Superior temporal gyrus (tissue), 1 donor: ENCODE measurements at regions not wholly inside any gene's neighbourhood (a gene's known extent, or its start where the extent isn't known, plus 50 kb on each side); places are given as distances from the start of the nearest gene placed in this dataset.

ENCODE experiments used
- DNase-seq: peaks from one replicate; pipeline ENCODE4 v3.0.0-alpha.2; 2016; ENCODE audit errors: extremely low spot score

DNA sequence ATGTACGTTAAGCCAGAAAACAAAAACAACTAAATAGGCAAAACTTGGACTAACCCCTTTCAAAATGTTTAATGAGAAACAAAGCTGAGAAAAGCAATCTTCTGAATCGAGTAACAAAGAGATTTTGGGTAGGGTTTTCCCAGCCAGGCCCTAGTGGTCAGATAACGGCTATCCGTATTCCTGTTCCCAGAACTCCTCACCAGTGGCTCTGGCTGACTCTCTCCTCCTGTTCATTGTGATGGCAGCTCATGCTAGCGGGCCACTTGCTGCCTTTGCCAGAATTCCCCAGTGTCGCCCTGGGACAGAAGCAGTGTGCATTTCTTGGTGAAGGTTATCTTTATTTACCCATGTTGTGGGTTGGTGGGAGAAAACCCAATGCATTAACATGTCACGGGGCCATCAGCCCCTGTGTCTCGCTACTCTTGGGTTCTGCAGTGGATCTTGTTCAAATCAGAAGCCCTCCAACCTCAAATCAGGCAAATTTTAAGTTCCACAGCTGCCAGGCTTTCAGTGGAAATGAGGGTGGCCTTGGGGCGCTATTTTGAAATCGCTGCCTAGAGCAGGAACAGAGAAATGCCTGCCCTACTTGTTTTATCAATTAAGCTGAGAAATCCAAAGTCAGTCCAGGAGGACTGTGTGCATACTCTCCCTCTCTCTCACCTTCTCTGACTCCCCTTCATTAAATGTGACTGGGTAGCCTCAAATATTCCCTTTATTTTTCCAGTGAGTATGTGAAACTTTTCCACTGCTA, 164.5 kb upstream of the NPVF start:
- no peak for DNase-seq

GRCh38 chr7:25395976-25396375, 167.7 kb upstream of the NPVF start:
- no peak for DNase-seq

DNA sequence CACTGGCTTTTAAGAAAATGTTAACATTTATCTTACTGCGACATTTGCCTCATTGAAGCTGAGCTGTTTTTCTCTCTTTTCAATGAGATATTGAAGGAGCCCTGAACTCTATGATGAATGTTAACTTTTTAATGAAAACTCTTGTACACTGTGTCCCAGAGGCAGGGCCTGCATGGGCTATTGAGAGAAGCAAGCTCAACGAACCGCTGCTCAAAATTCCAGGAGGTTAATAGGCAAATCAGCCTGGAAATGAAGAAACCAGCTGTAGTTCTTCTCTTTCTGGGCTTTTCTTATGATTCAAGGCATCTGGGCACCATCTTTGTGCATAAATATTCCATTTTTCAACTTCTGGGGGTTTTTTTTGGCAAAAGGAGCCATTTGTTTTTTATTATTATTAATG, 168.4 kb upstream of the NPVF start:
- DNase-seq, result no peak

GRCh38 chr7:25398418-25398817, 170.1 kb upstream of the NPVF start:
- no peak for DNase-seq

- no peak for DNase-seq
Observed at GRCh38 chr7:25399000-25399750, 170.9 kb upstream of the NPVF start.

DNA sequence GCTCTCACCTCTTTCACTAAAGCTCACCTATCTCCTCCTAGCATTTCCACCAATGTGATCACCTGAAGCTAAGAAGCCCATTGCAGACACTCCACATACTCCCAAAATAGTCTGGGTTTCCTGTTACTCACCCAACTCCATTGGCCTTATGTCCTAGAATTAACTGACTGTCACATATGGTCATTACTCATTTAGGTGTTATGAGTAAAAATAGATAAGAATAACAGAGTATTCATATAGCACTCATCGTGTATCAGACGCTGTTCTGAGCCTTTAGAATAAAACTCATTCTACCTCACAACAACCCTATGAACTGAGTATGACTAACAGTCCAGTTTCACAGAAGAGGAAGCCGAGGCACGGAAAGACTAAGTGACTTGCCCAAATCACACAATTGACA, 174.2 kb upstream of the NPVF start:
- no peak for DNase-seq

DNA sequence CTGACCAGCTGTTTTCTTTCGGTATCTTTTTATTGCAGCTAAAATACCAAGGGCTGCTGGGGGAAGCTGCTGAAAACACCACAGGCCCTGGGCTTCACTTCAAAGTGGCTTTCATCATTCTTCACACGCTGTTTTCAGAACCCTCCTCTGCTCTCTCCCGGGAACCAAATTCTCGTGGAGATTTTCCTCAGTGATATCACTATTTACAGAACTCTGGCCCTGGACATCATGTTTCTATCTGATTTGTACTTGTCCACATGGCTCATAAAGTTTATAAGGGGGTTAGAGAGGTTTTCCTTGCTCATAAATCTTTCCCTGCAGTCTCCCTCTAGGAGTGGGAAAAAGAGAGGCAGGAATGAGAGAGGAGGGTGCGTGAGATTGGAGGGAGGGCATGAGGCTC, 177.4 kb upstream of the NPVF start:
- no peak for DNase-seq

DNA sequence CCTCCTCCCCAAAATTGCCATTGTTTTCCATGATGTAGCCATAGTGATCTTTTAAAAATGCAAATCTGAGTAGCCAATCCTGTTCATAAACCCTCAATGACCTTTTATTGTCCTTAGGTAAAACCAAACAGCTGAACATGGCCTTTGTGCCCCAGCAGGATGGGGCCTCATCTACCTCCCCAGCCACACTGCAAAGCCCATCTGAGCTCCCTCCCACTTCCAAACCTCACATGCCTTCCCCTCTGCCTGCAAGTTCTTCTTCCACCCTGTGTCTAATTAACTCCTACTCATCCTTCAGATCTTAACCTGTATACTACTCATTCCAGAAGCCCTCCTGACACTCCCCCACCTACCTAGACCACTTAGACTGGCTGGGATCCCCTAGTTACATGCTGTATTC, 178.8 kb upstream of the NPVF start:
- DNase-seq, result no peak

GRCh38 chr7:25408012-25408687, 179.9 kb upstream of the NPVF start:
- DNase-seq, result no peak

DNA sequence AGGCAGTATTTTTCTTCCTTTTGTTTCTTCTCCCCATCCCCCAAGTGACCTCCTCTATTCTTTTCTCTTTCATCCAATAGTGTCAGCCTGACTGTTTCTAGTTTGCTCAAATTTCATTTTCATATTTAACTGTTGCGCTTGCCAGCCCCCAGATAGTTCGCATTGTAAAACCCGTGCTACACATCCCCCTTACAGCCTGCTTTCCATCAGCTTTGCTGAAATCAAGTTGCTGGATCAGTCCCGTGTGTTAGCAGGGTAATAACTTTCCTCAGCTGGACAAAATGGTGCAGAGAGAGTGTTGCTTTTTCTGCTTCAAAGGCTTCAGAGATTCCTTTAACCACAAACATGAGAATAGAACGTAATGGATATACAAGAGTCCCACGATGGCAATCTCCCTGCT, 180.6 kb upstream of the NPVF start:
- DNase-seq, result no peak

- no peak for DNase-seq
Observed at GRCh38 chr7:25409897-25410636, 181.8 kb upstream of the NPVF start.

DNA sequence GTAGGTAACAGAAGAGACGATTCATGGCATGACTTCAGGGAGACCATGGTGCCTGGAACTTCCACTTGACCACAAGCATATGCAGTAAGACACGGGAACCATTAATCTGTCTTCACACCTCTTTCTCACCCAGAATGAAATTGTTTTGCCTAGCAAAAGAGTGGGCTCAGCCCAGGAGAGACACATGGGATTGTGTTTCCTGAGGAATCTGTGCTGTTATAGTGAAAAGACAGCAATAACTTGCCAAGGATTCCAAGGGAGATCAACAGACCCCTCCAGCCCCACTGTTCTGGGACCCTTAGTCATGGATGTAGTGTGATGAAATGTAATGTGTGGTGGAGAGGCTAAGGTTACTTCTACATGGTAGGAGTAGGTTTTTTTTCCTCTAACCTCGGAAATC, 192.5 kb upstream of the NPVF start:
- no peak for DNase-seq

DNA sequence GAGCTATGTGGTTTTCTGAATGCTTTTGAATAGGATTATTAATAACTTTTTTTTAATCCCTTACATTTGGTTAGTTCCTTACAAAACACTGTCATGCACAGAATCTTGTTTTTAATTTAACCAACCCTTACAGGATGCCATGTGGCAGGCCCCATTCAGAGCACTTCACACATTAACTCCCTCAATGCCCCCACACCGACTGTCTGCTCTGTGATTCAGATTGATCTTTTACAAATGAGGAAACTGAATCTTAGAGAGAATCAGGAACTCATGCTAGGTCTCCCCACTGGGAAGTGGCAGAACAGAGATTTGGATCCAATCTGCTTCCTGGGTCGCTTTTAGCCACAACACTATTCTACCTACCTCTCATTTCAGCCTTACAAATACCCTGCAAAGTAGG, 195.8 kb upstream of the NPVF start:
- DNase-seq, result no peak

- no peak for DNase-seq
Observed at GRCh38 chr7:25424855-25425254, 196.6 kb upstream of the NPVF start.

GRCh38 chr7:25427721-25428120, 199.4 kb upstream of the NPVF start:
- no peak for DNase-seq

DNA sequence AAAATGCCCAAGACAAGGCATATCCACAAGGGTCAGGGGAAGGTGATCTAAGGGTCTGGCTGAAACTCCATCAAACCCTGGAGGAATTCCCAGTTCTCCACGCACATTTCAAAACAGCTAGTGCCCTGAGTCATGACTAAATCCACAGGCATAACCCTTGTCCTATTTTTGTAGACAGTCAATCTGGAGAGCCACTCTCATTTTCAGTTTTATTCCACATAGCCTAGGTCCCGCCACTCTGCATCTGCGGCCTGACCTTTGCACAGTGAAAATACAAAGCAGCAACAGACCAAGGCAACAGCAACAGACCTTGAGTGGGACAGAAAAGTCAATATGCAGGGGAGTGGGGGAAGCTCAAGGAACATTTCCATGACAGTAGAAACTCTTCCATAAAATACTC, 201.4 kb upstream of the NPVF start:
- no peak for DNase-seq

DNA sequence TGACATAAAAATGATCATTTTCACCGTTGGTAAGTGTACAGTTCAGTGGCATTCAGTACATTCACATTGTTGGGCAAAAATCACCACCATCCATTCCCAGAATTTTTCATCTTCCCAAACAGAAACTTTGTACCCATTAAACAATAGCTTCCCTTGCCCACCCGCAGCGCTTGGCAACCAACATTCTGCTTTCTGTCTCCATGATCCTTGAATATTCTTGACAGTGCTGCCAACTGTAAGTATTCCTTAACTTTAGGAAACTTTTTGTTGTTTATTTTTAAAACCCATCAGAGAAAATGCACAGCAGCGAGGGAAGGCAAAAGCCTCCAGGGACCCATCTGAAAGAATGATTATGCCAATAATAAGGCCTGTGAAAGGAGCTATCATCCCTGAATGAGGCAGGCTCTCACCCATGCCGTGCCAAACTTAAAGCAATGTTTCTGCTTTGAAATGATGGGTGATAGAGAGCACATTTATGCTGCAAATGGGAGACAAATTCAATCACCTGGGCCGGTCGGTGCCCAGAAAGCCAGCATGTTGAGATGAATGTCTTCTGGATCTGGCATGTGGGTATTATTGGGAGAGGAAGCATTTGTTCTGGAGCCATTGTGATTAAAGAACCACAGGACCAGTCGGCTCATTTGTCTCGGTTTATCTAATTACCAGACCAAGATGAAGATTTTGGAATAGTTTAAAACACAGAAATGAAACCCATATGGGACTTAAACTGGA, 202.1 kb upstream of the NPVF start:
- no peak for DNase-seq

GRCh38 chr7:25431956-25432450, 203.7 kb upstream of the NPVF start:
- no peak for DNase-seq

- DNase-seq, result no peak
Observed at GRCh38 chr7:25432807-25433206, 204.5 kb upstream of the NPVF start.

- DNase-seq, result no peak
Observed at GRCh38 chr7:25436413-25436812, 208.1 kb upstream of the NPVF start.

GRCh38 chr7:25437308-25437707, 209.0 kb upstream of the NPVF start:
- no peak for DNase-seq
